ENCODE measurements at regions not wholly inside any gene's neighbourhood (a gene's known extent, or its start where the extent isn't known, plus 50 kb on each side); places are given as distances from the start of the nearest gene placed in this dataset.

DNA sequence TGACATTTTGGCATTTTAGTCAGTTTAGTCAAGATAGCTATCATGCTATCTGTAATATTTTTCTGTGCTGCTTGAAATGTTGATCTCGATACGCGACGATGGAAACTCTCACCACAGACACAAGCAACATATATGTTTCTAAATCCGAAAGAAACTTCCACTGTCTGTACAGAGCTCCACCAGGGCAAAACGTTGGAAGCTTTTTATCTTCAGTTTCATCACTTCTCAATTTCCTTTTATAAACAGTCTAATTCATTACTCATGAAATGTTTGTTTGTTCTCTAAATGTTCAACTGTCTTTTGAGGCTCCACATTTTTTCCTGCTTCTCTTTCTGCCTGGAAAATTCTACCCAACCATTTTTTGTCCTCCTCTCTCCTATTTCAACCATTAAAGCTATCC lies 737.6 kb downstream of the SLC16A7 start:
- TF ChIP-seq, protein P1, sequence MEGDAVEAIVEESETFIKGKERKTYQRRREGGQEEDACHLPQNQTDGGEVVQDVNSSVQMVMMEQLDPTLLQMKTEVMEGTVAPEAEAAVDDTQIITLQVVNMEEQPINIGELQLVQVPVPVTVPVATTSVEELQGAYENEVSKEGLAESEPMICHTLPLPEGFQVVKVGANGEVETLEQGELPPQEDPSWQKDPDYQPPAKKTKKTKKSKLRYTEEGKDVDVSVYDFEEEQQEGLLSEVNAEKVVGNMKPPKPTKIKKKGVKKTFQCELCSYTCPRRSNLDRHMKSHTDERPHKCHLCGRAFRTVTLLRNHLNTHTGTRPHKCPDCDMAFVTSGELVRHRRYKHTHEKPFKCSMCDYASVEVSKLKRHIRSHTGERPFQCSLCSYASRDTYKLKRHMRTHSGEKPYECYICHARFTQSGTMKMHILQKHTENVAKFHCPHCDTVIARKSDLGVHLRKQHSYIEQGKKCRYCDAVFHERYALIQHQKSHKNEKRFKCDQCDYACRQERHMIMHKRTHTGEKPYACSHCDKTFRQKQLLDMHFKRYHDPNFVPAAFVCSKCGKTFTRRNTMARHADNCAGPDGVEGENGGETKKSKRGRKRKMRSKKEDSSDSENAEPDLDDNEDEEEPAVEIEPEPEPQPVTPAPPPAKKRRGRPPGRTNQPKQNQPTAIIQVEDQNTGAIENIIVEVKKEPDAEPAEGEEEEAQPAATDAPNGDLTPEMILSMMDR (IDR thresholded peaks at IDR 0.05): no peak
- TF ChIP-seq POLR2AphosphoS5 (IDR thresholded peaks at IDR 0.05) (no peak), POLR2A (IDR thresholded peaks at IDR 0.05) (no peak), EP300 (IDR thresholded peaks at IDR 0.05) (no peak)

Measured in sigmoid colon (tissue), 4 donors.